Loucy (cell line): ENCODE measurements at regions not wholly inside any gene's neighbourhood (a gene's known extent, or its start where the extent isn't known, plus 50 kb on each side); places are given as distances from the start of the nearest gene placed in this dataset.

Source experiments
- CTCF ChIP-seq: fragments of 200-600 bp; sonication (generic); conservative IDR thresholded peaks from 2 replicates; pipeline ENCODE4 v1.5.1; 2014; ENCODE audit warnings: mild to moderate bottlenecking, antibody characterized with exemption, low read length
- EZH2phosphoT487 ChIP-seq: fragments of 200-600 bp; IDR thresholded peaks from 2 replicates; pipeline ENCODE4 v1.6.1; 2018; ENCODE audit warnings: antibody characterized with exemption, mild to moderate bottlenecking, moderate library complexity, borderline replicate concordance

- TF ChIP-seq CTCF (no peak), EZH2phosphoT487 (no peak)
Observed at GRCh38 chr2:64338108-64338507, 115.9 kb upstream of the LGALSL start.
